Breast epithelium (tissue), 4 donors: ENCODE measurements at regions not wholly inside any gene's neighbourhood (a gene's known extent, or its start where the extent isn't known, plus 50 kb on each side); places are given as distances from the start of the nearest gene placed in this dataset.

Source experiments
- DNase-seq, 2 donors: peaks; one replicate each; pipeline ENCODE4 v3.0.0-alpha.2; 2019; ENCODE audit warnings: low spot score in 2 of 2
- H3K27ac ChIP-seq, 2 donors: fragments of 200-600 bp; sonication (generic) in 1 of 2; one replicate each; pipeline ENCODE4 v1.5.1; 2016 to 2019; ENCODE audit warnings: mild to moderate bottlenecking in 1 of 2
- H3K27me3 ChIP-seq, 2 donors: fragments of 200-600 bp; sonication (generic) in 1 of 2; one replicate each; pipeline versions ENCODE4 v1.5.1 to v1.6.0; 2017 to 2019; ENCODE audit warnings: control low read depth in 1 of 2, mild to moderate bottlenecking in 1 of 2
- H3K36me3 ChIP-seq: fragments of 200-600 bp; one replicate; pipeline ENCODE4 v1.5.1; 2019
- H3K4me1 ChIP-seq, 2 donors: fragments of 200-600 bp; sonication (generic); one replicate each; pipeline ENCODE4 v1.5.1; 2016 to 2019; ENCODE audit warnings: control low read depth in 1 of 2
- H3K4me3 ChIP-seq, 3 donors: fragments of 200-600 bp; sonication (generic); 1 replicate in 2 of 3; 2 replicates in 1 of 3; pipeline ENCODE4 v1.5.1; 2016 to 2019; ENCODE audit warnings: mild to moderate bottlenecking in 3 of 3, moderate library complexity in 2 of 3
- H3K9me3 ChIP-seq, 2 donors: fragments of 200-600 bp; sonication (generic) in 1 of 2; one replicate each; pipeline ENCODE4 v1.5.1; 2016 to 2019; ENCODE audit warnings: control low read depth in 1 of 2
- POLR2A ChIP-seq: fragments of 450-650 bp; IDR thresholded peaks from one replicate; pipeline ENCODE4 v1.6.1; 2016; ENCODE audit warnings: antibody characterized with exemption, mild to moderate bottlenecking, moderate library complexity
- POLR2AphosphoS5 ChIP-seq, 3 donors: sonication (generic); formaldehyde crosslinking; IDR thresholded peaks; one replicate each; pipeline ENCODE4 v1.6.1; 2017; ENCODE audit warnings: antibody characterized with exemption in 3 of 3
- intact Hi-C: fragments of 100-400 bp; cut with DNase I; formaldehyde crosslinking; loops from one replicate; pipeline ENCODE4 v1.15.1; 2023; ENCODE audit warnings: low total_unique reads
- TF ChIP-seq, protein P1 (sequence below), 3 donors: fragments of 450-650 bp; IDR thresholded peaks; one replicate each; pipeline ENCODE4 v1.5.1; 2016 to 2017; ENCODE audit warnings: antibody characterized with exemption in 3 of 3, mild to moderate bottlenecking in 3 of 3, moderate library complexity in 3 of 3

DNA sequence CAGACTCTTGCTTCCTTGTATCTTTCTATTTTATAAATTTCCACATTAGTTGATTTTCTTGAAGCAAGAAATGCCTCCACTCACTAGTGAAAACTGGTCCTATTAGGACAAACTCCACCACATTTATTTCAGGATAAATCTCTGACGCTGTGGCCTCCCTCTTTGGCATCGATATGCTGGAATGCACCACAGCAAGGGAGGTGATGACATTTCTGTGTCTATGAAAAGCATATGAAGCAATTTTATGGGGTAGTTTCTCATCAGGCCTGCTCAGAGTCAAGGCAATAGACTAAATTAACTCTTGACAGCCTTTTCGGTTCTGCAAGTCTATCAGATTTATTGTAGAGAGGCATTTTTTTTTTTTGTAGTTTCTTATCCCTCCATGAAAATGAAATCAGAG is 304.4 kb downstream of the ZEB1 start:
- H3K4me1 ChIP-seq: no peaks in the 10 kb centered on the region
- peak in 1 of 3 donors; percentile 38 for TF ChIP-seq POLR2AphosphoS5 (IDR thresholded peaks at IDR 0.05)
- TF ChIP-seq POLR2A: no peak
- no peak for DNase-seq
- H3K27me3 ChIP-seq: no peaks in the 10 kb centered on the region
- no peak overlapping the region for H3K4me3 ChIP-seq
- H3K36me3 ChIP-seq: no peaks in the 10 kb centered on the region
- H3K27ac ChIP-seq: no peak overlapping the region
- H3K9me3 ChIP-seq: peaks cover 5% of the 10 kb centered on the region in 2 donors
- intact Hi-C loops: loop anchor here (1.0 kb wide), 1 partner anchor 10 kb away; no protein-coding TSS in a partner anchor

DNA sequence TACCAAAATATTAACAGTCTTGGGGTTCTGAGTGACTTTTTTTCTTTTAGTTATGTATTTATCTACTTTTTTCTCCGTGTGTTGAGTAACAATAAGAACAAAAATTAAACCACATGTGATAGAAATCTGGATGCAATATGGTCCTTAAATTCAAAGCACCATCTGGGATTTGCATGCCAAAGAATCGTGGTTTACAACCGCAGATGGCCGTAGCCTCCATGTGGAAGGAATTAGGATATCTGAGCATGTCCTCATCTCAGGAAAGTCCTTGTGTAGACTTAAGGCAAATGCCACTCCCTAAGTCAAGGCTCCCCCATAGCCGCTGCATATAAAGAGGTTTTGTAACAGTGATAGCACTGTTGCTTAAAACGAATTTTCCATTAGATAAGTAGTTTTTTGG is 304.0 kb downstream of the ZEB1 start:
- H3K4me3 ChIP-seq: no peak overlapping the region
- DNase-seq: peak in 1 of 2 donors; percentile 30
- intact Hi-C loops: loop anchor here (1.0 kb wide), 1 partner anchor 10 kb away; no protein-coding TSS in a partner anchor
- H3K27me3 ChIP-seq: no peaks in the 10 kb centered on the region
- no peak overlapping the region for H3K27ac ChIP-seq
- TF ChIP-seq POLR2AphosphoS5 (IDR thresholded peaks at IDR 0.05) (peak; percentile 7 to 43 (median 32)), POLR2A (no peak)
- TF ChIP-seq, protein P1, sequence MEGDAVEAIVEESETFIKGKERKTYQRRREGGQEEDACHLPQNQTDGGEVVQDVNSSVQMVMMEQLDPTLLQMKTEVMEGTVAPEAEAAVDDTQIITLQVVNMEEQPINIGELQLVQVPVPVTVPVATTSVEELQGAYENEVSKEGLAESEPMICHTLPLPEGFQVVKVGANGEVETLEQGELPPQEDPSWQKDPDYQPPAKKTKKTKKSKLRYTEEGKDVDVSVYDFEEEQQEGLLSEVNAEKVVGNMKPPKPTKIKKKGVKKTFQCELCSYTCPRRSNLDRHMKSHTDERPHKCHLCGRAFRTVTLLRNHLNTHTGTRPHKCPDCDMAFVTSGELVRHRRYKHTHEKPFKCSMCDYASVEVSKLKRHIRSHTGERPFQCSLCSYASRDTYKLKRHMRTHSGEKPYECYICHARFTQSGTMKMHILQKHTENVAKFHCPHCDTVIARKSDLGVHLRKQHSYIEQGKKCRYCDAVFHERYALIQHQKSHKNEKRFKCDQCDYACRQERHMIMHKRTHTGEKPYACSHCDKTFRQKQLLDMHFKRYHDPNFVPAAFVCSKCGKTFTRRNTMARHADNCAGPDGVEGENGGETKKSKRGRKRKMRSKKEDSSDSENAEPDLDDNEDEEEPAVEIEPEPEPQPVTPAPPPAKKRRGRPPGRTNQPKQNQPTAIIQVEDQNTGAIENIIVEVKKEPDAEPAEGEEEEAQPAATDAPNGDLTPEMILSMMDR (IDR thresholded peaks at IDR 0.05): peak in 1 of 3 donors; percentile 12
- no peaks in the 10 kb centered on the region for H3K4me1 ChIP-seq
- peaks cover 5% of the 10 kb centered on the region in 2 donors for H3K9me3 ChIP-seq
- no peaks in the 10 kb centered on the region for H3K36me3 ChIP-seq

DNA sequence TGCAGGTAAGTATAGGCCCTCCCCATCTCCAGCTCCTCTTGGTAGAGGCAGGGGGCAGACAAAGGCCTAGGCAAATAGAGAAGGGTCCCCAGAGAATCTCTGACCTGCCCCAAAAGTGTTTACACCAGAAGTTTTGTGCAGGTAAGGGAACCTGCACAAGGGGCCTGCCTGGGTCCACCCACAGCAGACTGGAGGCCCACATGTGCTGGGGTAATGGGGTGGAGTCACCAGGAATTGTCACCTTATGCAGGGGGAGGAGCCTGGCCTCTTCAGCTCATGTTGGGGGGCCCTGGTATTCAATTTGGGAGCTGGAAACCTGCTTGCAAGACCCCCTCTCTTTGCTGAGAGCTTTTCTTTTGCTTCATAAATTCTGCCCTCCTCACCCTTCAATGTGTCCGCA is 302.7 kb downstream of the ZEB1 start:
- Histone ChIP-seq H3K4me1 (no peaks in the 10 kb centered on the region), H3K36me3 (no peaks in the 10 kb centered on the region), H3K4me3 (no peak overlapping the region), H3K27me3 (no peaks in the 10 kb centered on the region), H3K27ac (no peak overlapping the region), H3K9me3 (peaks cover 5% of the 10 kb centered on the region in 2 donors)
- TF ChIP-seq POLR2A: no peak
- no peak for TF ChIP-seq POLR2AphosphoS5 (IDR thresholded peaks at IDR 0.05)
- TF ChIP-seq, protein P1 (IDR thresholded peaks at IDR 0.05): no peak
- DNase-seq: no peak
- intact Hi-C loops: no loop called here

DNA sequence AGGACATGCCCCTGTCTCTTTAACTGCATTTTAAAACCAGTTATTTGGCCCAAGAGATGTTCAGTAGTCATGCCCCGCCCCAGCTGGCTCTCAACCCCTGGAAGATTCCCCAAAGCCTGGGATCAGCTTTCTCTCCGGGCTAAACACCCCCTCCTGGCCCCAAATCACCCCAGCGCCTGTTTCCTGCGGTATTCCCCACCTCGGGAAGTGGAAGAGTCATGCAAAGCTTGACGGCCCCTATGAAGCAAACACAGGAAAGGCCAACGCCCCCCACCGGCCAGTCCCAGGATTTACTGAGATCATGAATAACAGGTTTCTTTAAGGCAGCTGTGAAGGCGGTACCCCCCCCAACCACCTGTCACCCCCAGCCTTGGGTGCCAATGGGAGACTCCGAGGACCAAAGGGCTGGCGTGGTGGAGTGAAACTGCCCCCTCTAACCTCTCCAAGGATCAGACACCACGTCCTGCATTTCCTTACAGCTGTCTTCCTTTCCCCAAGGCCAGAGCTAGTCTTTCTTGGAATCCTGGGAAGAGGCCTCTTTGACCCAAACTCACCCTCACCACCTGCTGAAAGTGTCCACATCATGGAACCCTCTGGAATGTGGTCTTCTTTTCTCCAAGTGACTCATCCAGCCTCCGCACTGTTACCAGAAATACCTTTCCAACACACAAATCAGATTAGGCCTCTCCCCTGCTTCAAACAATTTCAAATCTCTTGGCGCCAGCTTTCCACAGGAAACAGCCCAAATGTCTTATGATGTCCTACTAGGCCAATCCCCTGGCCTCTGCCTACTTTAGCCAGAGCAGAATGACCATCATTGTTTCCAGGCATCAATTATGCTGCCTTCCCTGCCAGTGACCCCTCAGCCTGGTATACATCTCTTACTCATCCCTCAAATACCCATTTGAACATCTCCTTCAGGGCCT is 301.5 kb downstream of the ZEB1 start:
- Histone ChIP-seq H3K9me3 (no peaks in the 10 kb centered on the region), H3K27me3 (no peaks in the 10 kb centered on the region), H3K27ac (peak overlapping the region; percentile 23 to 58), H3K4me1 (no peaks in the 10 kb centered on the region), H3K4me3 (no peak overlapping the region), H3K36me3 (no peaks in the 10 kb centered on the region)
- TF ChIP-seq, protein P1 (IDR thresholded peaks at IDR 0.05): peak in 1 of 3 donors; percentile 33
- no peak for TF ChIP-seq POLR2AphosphoS5 (IDR thresholded peaks at IDR 0.05)
- TF ChIP-seq POLR2A: no peak
- DNase-seq: no peak
- intact Hi-C loops: no loop called here

DNA sequence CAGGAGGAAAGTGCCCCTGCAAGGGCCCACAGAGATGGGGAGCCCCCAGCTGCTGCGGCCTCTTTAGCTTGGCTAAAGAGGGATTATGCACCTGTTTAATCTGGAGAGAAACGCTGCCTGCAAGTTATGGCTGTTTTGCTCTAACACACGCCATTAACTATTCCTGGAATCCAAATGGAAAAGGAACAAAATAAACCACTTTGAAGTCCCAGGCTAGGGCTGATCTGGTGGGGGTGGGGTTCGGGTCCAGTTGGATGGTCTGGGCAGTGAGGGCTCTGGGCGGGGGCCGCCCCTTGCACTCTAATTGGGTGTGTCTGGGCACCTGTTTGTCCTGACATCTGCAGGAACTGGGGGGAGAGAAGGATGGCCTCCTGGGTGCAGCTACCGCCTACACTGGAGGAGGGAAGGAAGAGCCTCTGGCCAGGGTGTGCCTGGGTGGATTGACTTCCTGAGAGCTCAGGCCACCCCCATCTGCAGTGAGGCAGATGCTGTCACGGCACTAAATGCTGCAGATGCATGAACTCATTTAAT is 300.6 kb downstream of the ZEB1 start:
- Histone ChIP-seq H3K4me1 (no peaks in the 10 kb centered on the region), H3K27me3 (no peaks in the 10 kb centered on the region), H3K9me3 (no peaks in the 10 kb centered on the region), H3K27ac (peak overlapping the region in 1 of 2 donors; percentile 58), H3K4me3 (no peak overlapping the region), H3K36me3 (no peaks in the 10 kb centered on the region)
- TF ChIP-seq, protein P1 (IDR thresholded peaks at IDR 0.05): no peak
- no peak for TF ChIP-seq POLR2AphosphoS5 (IDR thresholded peaks at IDR 0.05)
- TF ChIP-seq POLR2A: no peak
- DNase-seq: no peak
- intact Hi-C loops: no loop called here
